ENCODE measurements at regions not wholly inside any gene's neighbourhood (a gene's known extent, or its start where the extent isn't known, plus 50 kb on each side); places are given as distances from the start of the nearest gene placed in this dataset.

GRCh38 chr3:76687019-76687418 lies 352.9 kb upstream of the ROBO2 start:
- TF ChIP-seq POLR2AphosphoS5 (IDR thresholded peaks at IDR 0.05; ENCODE audit: low read depth, low read length) (no peak), REST (IDR thresholded peaks at IDR 0.05; ENCODE audit: insufficient read depth in 1 of 2, low read depth in 2 of 2, low read length in 2 of 2) (no peak)

DNA sequence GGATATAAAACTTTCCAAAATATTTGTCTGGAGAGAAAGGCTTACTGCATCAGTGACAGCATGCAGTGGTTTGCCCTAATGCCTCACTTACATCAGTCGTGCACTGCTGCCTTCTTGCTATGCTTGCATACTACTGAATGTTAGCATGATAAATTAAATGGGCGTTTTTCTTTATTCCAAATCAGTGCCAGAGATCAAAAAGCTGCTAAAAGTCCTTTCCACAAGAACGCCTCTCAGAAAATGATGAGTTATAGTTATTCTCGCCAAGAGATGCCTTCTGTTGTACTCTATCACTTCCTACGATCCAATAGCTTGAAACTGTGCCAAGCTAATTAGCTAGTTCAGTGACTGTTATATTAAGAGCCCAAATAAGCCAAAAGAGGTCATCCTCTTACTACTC lies 345.8 kb upstream of the ROBO2 start:
- TF ChIP-seq FOXP2 (optimal IDR thresholded peaks at IDR 0.05; ENCODE audit: borderline replicate concordance, extremely low read depth, extremely low read length, insufficient read depth) (no peak), REST (IDR thresholded peaks at IDR 0.05; ENCODE audit: insufficient read depth in 1 of 2, low read depth in 2 of 2, low read length in 2 of 2) (no peak), POLR2AphosphoS5 (IDR thresholded peaks at IDR 0.05; ENCODE audit: low read depth, low read length) (no peak), TAF1 (IDR thresholded peaks at IDR 0.05; ENCODE audit: borderline replicate concordance, insufficient read depth, low read length) (no peak), SIN3A (IDR thresholded peaks at IDR 0.05; ENCODE audit: borderline replicate concordance, insufficient read depth, low read length) (no peak)

- no peak for TF ChIP-seq TAF1 (IDR thresholded peaks at IDR 0.05; ENCODE audit: borderline replicate concordance, insufficient read depth, low read length)
- no peak for TF ChIP-seq POLR2AphosphoS5 (IDR thresholded peaks at IDR 0.05; ENCODE audit: low read depth, low read length)
- no peak for TF ChIP-seq FOXP2 (optimal IDR thresholded peaks at IDR 0.05; ENCODE audit: borderline replicate concordance, extremely low read depth, extremely low read length, insufficient read depth)
- TF ChIP-seq REST (IDR thresholded peaks at IDR 0.05; ENCODE audit: insufficient read depth in 1 of 2, low read depth in 2 of 2, low read length in 2 of 2): no peak
- TF ChIP-seq SIN3A (IDR thresholded peaks at IDR 0.05; ENCODE audit: borderline replicate concordance, insufficient read depth, low read length): no peak
Observed at GRCh38 chr3:76698136-76698706, 341.7 kb upstream of the ROBO2 start.

GRCh38 chr3:76699846-76700245 lies 340.1 kb upstream of the ROBO2 start:
- TF ChIP-seq TAF1 (IDR thresholded peaks at IDR 0.05; ENCODE audit: borderline replicate concordance, insufficient read depth, low read length) (no peak), POLR2AphosphoS5 (IDR thresholded peaks at IDR 0.05; ENCODE audit: low read depth, low read length) (no peak), FOXP2 (optimal IDR thresholded peaks at IDR 0.05; ENCODE audit: borderline replicate concordance, extremely low read depth, extremely low read length, insufficient read depth) (no peak), SIN3A (IDR thresholded peaks at IDR 0.05; ENCODE audit: borderline replicate concordance, insufficient read depth, low read length) (no peak), REST (IDR thresholded peaks at IDR 0.05; ENCODE audit: insufficient read depth in 1 of 2, low read depth in 2 of 2, low read length in 2 of 2) (no peak)

GRCh38 chr3:76700323-76700722 lies 339.6 kb upstream of the ROBO2 start:
- TF ChIP-seq FOXP2 (optimal IDR thresholded peaks at IDR 0.05; ENCODE audit: borderline replicate concordance, extremely low read depth, extremely low read length, insufficient read depth) (no peak), POLR2AphosphoS5 (IDR thresholded peaks at IDR 0.05; ENCODE audit: low read depth, low read length) (no peak), TAF1 (IDR thresholded peaks at IDR 0.05; ENCODE audit: borderline replicate concordance, insufficient read depth, low read length) (no peak), REST (IDR thresholded peaks at IDR 0.05; ENCODE audit: insufficient read depth in 1 of 2, low read depth in 2 of 2, low read length in 2 of 2) (no peak)
